CD4-positive, alpha-beta T cell (primary cell): ENCODE measurements at regions not wholly inside any gene's neighbourhood (a gene's known extent, or its start where the extent isn't known, plus 50 kb on each side); places are given as distances from the start of the nearest gene placed in this dataset.

ENCODE experiments used
- ATAC-seq: fragments of 200-7000 bp; cut with Tn5 transposase; one replicate; pipeline ENCODE4 v1.10.0; 2022; ENCODE audit warnings: mild to moderate bottlenecking; ENCODE audit not compliant: poor library complexity
- CTCF ChIA-PET: fragments of 350-600 bp; sonication (Branson Sonifier 250); formaldehyde crosslinking; loops from one replicate; lab custom pipeline; 2021; ENCODE audit warnings: antibody characterized with exemption, inconsistent platforms; lab: Charles Lee
- POLR2A ChIA-PET: fragments of 350-600 bp; sonication (Branson Sonifier 250); formaldehyde crosslinking; loops from one replicate; lab custom pipeline; 2021; ENCODE audit warnings: antibody characterized with exemption, inconsistent platforms; lab: Charles Lee
- DNase-seq, 14 experiments: peaks; one replicate each; pipeline ENCODE4 v3.0.0-alpha.2; 2013 to 2020; ENCODE audit warnings: mixed read lengths in 2 of 14
- H3K27ac ChIP-seq, 2 donors: one replicate each; pipeline versions ENCODE4 v1.5.1 to v1.7.0; 2013; ENCODE audit warnings: low read length in 2 of 2, low read depth in 1 of 2, mild to moderate bottlenecking in 1 of 2
- H3K27me3 ChIP-seq, 2 experiments: 1 replicate in 1 of 2; 2 replicates in 1 of 2; pipeline versions ENCODE4 v1.6.1 to v1.7.0; 2013; ENCODE audit warnings: low read length in 2 of 2, control low read depth in 1 of 2, mild to moderate bottlenecking in 1 of 2, moderate library complexity in 1 of 2; ENCODE audit not compliant: insufficient read depth in 2 of 2, control insufficient read depth in 1 of 2
- H3K36me3 ChIP-seq: one replicate; pipeline ENCODE4 v1.6.1; 2013; ENCODE audit warnings: low read length, control low read depth; ENCODE audit not compliant: insufficient read depth
- H3K4me1 ChIP-seq: one replicate; pipeline ENCODE4 v1.6.1; 2013; ENCODE audit warnings: low read length, control low read depth; ENCODE audit not compliant: insufficient read depth
- H3K4me3 ChIP-seq: one replicate; pipeline ENCODE4 v1.5.1; 2013; ENCODE audit warnings: mild to moderate bottlenecking, low read length, moderate library complexity
- H3K9me3 ChIP-seq, 2 experiments: 1 replicate in 1 of 2; 2 replicates in 1 of 2; pipeline versions ENCODE4 v1.6.1 to v1.7.0; 2013; ENCODE audit warnings: low read length in 2 of 2, mild to moderate bottlenecking in 2 of 2, control low read depth in 1 of 2, moderate library complexity in 1 of 2; ENCODE audit not compliant: control insufficient read depth in 1 of 2, insufficient read depth in 1 of 2
- H3K27ac Mint-ChIP-seq: one replicate; pipeline ENCODE4 v1.8.0; 2020; ENCODE audit warnings: mixed read lengths
- H3K27me3 Mint-ChIP-seq: one replicate; pipeline ENCODE4 v1.8.0; 2021; ENCODE audit warnings: mixed read lengths
- H3K36me3 Mint-ChIP-seq: one replicate; pipeline ENCODE4 v1.8.0; 2021; ENCODE audit warnings: low read depth, mixed read lengths
- H3K4me1 Mint-ChIP-seq: one replicate; pipeline ENCODE4 v1.8.0; 2021; ENCODE audit warnings: low read depth, mixed read lengths
- H3K4me3 Mint-ChIP-seq: one replicate; pipeline ENCODE4 v1.8.0; 2020; ENCODE audit warnings: mild to moderate bottlenecking, mixed read lengths
- H3K9me3 Mint-ChIP-seq: one replicate; pipeline ENCODE4 v1.8.0; 2020; ENCODE audit warnings: mixed read lengths
- CTCF ChIP-seq: fragments of 200-600 bp; IDR thresholded peaks from one replicate; pipeline ENCODE4 v1.8.0; 2022; ENCODE audit warnings: antibody characterized with exemption, mild to moderate bottlenecking
- intact Hi-C, 2 experiments: fragments of 100-400 bp; cut with DNase I in 1 of 2; cut with micrococcal nuclease in 1 of 2; formaldehyde crosslinking; loops; one replicate each; pipeline versions ENCODE4 v1.15.1 to v1.9.0; 2023 to 2025; cut with DNase I, micrococcal nuclease

DNA sequence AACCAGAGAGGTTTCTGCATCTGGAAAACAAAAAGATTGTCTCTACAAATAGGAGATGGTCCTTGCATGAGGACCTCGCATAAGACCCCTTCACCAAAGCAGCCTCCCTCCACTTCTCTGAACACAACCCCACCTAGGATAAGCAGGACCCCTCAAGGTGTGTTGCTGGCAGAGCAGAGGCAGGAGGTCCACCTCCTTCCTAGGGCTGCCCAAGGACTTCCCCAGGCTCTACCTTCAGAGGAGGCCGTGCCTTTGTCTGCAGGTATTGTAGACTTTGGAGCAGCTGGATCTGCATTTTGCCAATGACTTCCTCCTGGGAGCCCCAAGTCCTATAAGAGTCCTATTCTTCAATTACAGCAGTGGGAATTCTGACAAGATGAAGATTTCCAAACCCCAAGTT lies 67.3 kb upstream of the TSPAN11 start:
- intact Hi-C loops: no loop called here
- Mint-ChIP-seq H3K27me3 (peaks cover 1% of the 10 kb centered on the region), H3K36me3 (no peaks in the 10 kb centered on the region), H3K4me1 (no peaks in the 10 kb centered on the region), H3K27ac (no peak overlapping the region), H3K4me3 (no peak overlapping the region), H3K9me3 (no peaks in the 10 kb centered on the region)
- Histone ChIP-seq H3K36me3 (no peaks in the 10 kb centered on the region), H3K4me1 (no peaks in the 10 kb centered on the region), H3K27ac (no peak overlapping the region), H3K27me3 (peaks cover 0 to 4% of the 10 kb centered on the region in 2 experiments), H3K4me3 (no peak overlapping the region), H3K9me3 (no peaks in the 10 kb centered on the region)
- ChIA-PET CTCF (interaction anchor here (0.7 kb wide), 1 partner anchor 67 kb away, joined by 3 read pairs; the partner anchor contains the start of gene TSPAN11), POLR2A (no interaction called here)
- DNase-seq (no peak), ATAC-seq (no peak)
- TF ChIP-seq CTCF: no peak

- H3K9me3 ChIP-seq: no peaks in the 10 kb centered on the region
- ATAC-seq (no peak), DNase-seq (no peak)
- H3K27ac ChIP-seq: no peak overlapping the region
- no peak overlapping the region for H3K4me3 ChIP-seq
- Mint-ChIP-seq H3K4me1 (no peaks in the 10 kb centered on the region), H3K9me3 (no peaks in the 10 kb centered on the region), H3K36me3 (no peaks in the 10 kb centered on the region), H3K27ac (no peak overlapping the region), H3K4me3 (no peak overlapping the region), H3K27me3 (no peaks in the 10 kb centered on the region)
- POLR2A ChIA-PET: no interaction called here
- CTCF ChIA-PET: no interaction called here
- intact Hi-C loops: no loop called here
- TF ChIP-seq CTCF: no peak
- no peaks in the 10 kb centered on the region for H3K4me1 ChIP-seq
- no peaks in the 10 kb centered on the region for H3K36me3 ChIP-seq
- peaks cover 0 to 4% of the 10 kb centered on the region in 2 experiments for H3K27me3 ChIP-seq
These were observed 68.1 kb upstream of the TSPAN11 start for GRCh38 chr12:30858471-30858870.

DNA sequence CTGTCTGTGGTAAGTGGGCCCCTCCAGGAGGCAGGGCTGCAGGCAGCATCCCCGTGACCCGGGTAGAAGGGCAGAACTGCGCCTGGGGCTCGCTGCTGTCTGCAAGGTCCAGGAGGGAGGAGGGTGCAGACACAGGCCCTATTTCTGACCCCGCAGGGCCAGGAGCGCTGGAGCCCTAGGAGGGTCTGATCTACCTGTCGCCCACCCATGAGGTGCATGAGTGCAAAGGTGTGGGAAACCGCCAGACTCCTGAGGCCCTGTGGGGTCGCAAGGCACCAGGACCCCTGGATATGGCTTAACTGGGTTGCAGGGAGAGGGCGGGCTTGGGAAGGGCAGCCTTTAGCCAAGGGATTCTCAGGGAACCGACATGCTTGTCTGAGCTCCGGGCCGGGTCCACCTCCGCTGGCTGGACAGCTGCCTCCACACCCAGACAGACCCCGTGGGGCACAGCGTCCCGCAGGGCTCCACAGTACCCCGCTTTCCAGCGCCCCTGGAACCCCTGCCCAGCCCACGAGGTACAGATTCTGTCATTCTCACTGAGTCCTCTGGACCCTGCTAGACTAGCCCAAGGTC lies 72.9 kb upstream of the TSPAN11 start:
- Histone ChIP-seq H3K36me3 (no peaks in the 10 kb centered on the region), H3K9me3 (no peaks in the 10 kb centered on the region), H3K27me3 (no peaks in the 10 kb centered on the region), H3K4me1 (peaks cover 10% of the 10 kb centered on the region), H3K4me3 (no peak overlapping the region), H3K27ac (no peak overlapping the region)
- H3K27ac Mint-ChIP-seq: no peak overlapping the region
- TF ChIP-seq CTCF: no peak
- no peak for DNase-seq
- no peaks in the 10 kb centered on the region for H3K4me1 Mint-ChIP-seq
- ChIA-PET POLR2A (no interaction called here), CTCF (no interaction called here)
- no peaks in the 10 kb centered on the region for H3K9me3 Mint-ChIP-seq
- ATAC-seq: no peak
- H3K4me3 Mint-ChIP-seq: no peak overlapping the region
- H3K36me3 Mint-ChIP-seq: no peaks in the 10 kb centered on the region
- intact Hi-C loops: loop anchor here in 1 of 2 experiments (5.0 kb wide), 1 partner anchor 784 kb away; no protein-coding TSS in a partner anchor
- no peaks in the 10 kb centered on the region for H3K27me3 Mint-ChIP-seq
